Astrocyte of the spinal cord (primary cell): ENCODE measurements at regions not wholly inside any gene's neighbourhood (a gene's known extent, or its start where the extent isn't known, plus 50 kb on each side); places are given as distances from the start of the nearest gene placed in this dataset.

Experiments used
- DNase-seq: peaks from one replicate; pipeline ENCODE4 v3.0.0; 2011; ENCODE audit warnings: low read depth, low spot score
- H3K4me3 ChIP-seq: 2 replicates; pipeline ENCODE4 v1.5.1; 2011; ENCODE audit warnings: low read depth, mild to moderate bottlenecking, low read length, moderate library complexity
- in situ Hi-C: cut with HindIII; loops from 2 replicates; pipeline ENCODE4 v1.10.0; 2017; ENCODE audit warnings: low sequenced_read_pairs
- TF ChIP-seq, protein P1 (sequence below): IDR thresholded peaks from 2 replicates; pipeline ENCODE4 v1.5.1; 2012; ENCODE audit warnings: low read depth, mild to moderate bottlenecking, low read length, inconsistent platforms

DNA sequence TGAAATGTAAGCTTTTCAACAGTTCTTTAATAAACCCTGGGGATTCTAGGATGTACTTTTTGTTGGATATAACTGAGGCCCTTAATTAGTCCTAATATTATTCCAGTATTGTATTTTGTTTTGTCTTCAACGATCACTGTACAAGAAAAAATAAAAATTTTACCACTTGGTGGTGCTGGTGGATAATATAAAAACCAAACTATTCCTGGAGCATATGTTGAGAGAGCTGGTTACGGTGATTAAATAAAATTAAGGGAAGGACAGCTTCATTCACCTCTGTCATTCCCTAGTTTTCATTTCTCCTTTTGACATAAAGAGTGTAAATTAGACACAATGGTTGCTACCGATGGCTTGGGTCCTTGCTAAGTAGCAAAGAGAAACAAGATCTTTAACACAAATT lies 598.6 kb upstream of the PCDH20 start:
- peak; percentile 52 for DNase-seq
- in situ Hi-C loops, result no loop called here
- H3K4me3 ChIP-seq, result peak overlapping the region; percentile 34
- TF ChIP-seq, protein P1, sequence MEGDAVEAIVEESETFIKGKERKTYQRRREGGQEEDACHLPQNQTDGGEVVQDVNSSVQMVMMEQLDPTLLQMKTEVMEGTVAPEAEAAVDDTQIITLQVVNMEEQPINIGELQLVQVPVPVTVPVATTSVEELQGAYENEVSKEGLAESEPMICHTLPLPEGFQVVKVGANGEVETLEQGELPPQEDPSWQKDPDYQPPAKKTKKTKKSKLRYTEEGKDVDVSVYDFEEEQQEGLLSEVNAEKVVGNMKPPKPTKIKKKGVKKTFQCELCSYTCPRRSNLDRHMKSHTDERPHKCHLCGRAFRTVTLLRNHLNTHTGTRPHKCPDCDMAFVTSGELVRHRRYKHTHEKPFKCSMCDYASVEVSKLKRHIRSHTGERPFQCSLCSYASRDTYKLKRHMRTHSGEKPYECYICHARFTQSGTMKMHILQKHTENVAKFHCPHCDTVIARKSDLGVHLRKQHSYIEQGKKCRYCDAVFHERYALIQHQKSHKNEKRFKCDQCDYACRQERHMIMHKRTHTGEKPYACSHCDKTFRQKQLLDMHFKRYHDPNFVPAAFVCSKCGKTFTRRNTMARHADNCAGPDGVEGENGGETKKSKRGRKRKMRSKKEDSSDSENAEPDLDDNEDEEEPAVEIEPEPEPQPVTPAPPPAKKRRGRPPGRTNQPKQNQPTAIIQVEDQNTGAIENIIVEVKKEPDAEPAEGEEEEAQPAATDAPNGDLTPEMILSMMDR, result peak; percentile 6

GRCh38 chr13:62003452-62003851 lies 587.8 kb upstream of the PCDH20 start:
- in situ Hi-C loops, result no loop called here
- DNase-seq, result no peak
- TF ChIP-seq, protein P1, result no peak

DNA sequence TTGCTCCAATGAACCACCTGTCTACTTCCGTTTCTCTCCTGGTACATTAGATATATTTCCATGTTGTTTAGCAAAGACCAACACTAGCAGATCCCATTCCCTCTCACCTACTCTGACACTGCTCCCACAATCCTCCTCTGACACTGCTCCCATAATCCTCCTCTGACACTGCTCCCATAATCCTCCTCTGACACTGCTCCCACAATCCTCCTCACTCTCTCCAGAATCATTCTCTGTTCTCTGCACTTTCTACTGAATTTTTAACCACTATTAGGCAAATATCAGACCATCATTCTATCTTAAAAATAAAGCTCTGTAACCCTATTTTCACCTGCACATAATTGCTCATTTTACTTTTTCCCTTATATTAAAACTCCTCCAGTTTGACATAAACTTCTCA lies 578.5 kb upstream of the PCDH20 start:
- TF ChIP-seq, protein P1, result no peak
- in situ Hi-C loops, result no loop called here
- DNase-seq, result no peak
- no peak overlapping the region for H3K4me3 ChIP-seq

More at GRCh38 chr13:62003452-62003851, 587.8 kb upstream of the PCDH20 start:
- H3K4me3 ChIP-seq, result no peak overlapping the region

- in situ Hi-C loops, result no loop called here
- no peak overlapping the region for H3K4me3 ChIP-seq
- DNase-seq, result no peak
- TF ChIP-seq, protein P1, result no peak
Measured at GRCh38 chr13:61989978-61990377, 574.3 kb upstream of the PCDH20 start.

DNA sequence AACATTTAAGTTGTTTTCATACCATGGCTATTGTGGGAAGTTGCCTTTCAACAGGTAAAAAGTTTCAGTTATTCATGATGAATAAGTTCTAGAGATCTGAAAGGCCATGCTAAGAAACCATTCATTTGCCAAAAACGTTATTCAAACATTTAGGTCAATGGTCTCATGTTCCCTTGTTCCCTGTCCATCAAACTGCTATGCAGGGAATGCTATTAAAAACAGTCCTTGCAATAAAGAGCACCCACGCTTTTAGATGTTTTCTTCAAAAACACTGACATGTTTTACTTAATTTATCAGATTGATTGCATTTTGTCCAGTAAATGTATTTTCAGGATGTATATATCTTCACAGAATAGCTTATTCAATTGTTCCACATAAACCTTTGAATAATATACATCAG lies 573.2 kb upstream of the PCDH20 start:
- TF ChIP-seq, protein P1, result no peak
- in situ Hi-C loops, result no loop called here
- H3K4me3 ChIP-seq, result no peak overlapping the region
- no peak for DNase-seq

GRCh38 chr13:61975001-61975400 lies 559.4 kb upstream of the PCDH20 start:
- H3K4me3 ChIP-seq, result no peak overlapping the region
- in situ Hi-C loops, result no loop called here
- DNase-seq, result no peak
- TF ChIP-seq, protein P1, result no peak

- in situ Hi-C loops, result no loop called here
- no peak overlapping the region for H3K4me3 ChIP-seq
- TF ChIP-seq, protein P1, result no peak
- no peak for DNase-seq
Measured at GRCh38 chr13:61965756-61966155, 550.1 kb upstream of the PCDH20 start.
